ENCODE measurements at regions not wholly inside any gene's neighbourhood (a gene's known extent, or its start where the extent isn't known, plus 50 kb on each side); places are given as distances from the start of the nearest gene placed in this dataset.

GRCh38 chr1:82065916-82066315, 265.2 kb downstream of the ADGRL2 start:
- TF ChIP-seq, protein P1, sequence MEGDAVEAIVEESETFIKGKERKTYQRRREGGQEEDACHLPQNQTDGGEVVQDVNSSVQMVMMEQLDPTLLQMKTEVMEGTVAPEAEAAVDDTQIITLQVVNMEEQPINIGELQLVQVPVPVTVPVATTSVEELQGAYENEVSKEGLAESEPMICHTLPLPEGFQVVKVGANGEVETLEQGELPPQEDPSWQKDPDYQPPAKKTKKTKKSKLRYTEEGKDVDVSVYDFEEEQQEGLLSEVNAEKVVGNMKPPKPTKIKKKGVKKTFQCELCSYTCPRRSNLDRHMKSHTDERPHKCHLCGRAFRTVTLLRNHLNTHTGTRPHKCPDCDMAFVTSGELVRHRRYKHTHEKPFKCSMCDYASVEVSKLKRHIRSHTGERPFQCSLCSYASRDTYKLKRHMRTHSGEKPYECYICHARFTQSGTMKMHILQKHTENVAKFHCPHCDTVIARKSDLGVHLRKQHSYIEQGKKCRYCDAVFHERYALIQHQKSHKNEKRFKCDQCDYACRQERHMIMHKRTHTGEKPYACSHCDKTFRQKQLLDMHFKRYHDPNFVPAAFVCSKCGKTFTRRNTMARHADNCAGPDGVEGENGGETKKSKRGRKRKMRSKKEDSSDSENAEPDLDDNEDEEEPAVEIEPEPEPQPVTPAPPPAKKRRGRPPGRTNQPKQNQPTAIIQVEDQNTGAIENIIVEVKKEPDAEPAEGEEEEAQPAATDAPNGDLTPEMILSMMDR (conservative IDR thresholded peaks at IDR 0.05): no peak
- no peak for TF ChIP-seq ZFX (IDR thresholded peaks at IDR 0.05)

All from C4-2B (cell line).